Caco-2 (cell line): ENCODE measurements at regions not wholly inside any gene's neighbourhood (a gene's known extent, or its start where the extent isn't known, plus 50 kb on each side); places are given as distances from the start of the nearest gene placed in this dataset.

Source experiments
- BruUV-seq: library from RNA; stranded (reverse); fragments of 400-500 nt; replicated peaks from 2 replicates; lab custom pipeline; 2021; lab: Mats Ljungman, UMichigan
- CTCF ChIA-PET: fragments of 300-600 bp; sonication (Branson Sonifier 250); formaldehyde crosslinking; loops from one replicate; lab custom pipeline; 2022; ENCODE audit warnings: antibody characterized with exemption; lab: Charles Lee
- POLR2A ChIA-PET: fragments of 300-600 bp; sonication (Branson Sonifier 250); formaldehyde crosslinking; loops from one replicate; lab custom pipeline; 2022; ENCODE audit warnings: antibody characterized with exemption; lab: Charles Lee
- DNase-seq, 2 experiments: peaks; one replicate each; pipeline versions ENCODE4 v3.0.0 to v3.0.0-alpha.2; 2020 to 2022
- H3K27me3 ChIP-seq: replicated peaks from 2 replicates; pipeline ENCODE4 v1.6.0; 2011; ENCODE audit warnings: low read length; ENCODE audit not compliant: control insufficient read depth, insufficient read depth
- H3K36me3 ChIP-seq: 2 replicates; pipeline ENCODE4 v1.5.1; 2011; ENCODE audit warnings: low read length; ENCODE audit not compliant: control insufficient read depth, insufficient read depth
- H3K4me1 ChIP-seq: fragments of 250-450 bp; sonication (Bioruptor Pico); 2 replicates; pipeline ENCODE4 v1.5.1; 2020; ENCODE audit warnings: mild to moderate bottlenecking
- H3K4me3 ChIP-seq: 2 replicates; pipeline ENCODE4 v1.5.1; 2011; ENCODE audit warnings: low read depth, mild to moderate bottlenecking, control low read depth, low read length
- H3K9me3 ChIP-seq: fragments of 250-450 bp; sonication (Bioruptor Pico); 2 replicates; pipeline ENCODE4 v1.5.1; 2020; ENCODE audit warnings: mild to moderate bottlenecking, moderate library complexity
- H3K27ac Mint-ChIP-seq: one replicate; pipeline ENCODE4 v1.8.0; 2022; ENCODE audit warnings: mixed read lengths; ENCODE audit not compliant: unreplicated experiment
- H3K27me3 Mint-ChIP-seq: one replicate; pipeline ENCODE4 v1.8.0; 2022; ENCODE audit warnings: mixed read lengths; ENCODE audit not compliant: insufficient read depth, unreplicated experiment
- H3K36me3 Mint-ChIP-seq: one replicate; pipeline ENCODE4 v1.8.0; 2022; ENCODE audit warnings: mild to moderate bottlenecking, mixed read lengths; ENCODE audit not compliant: insufficient read depth, unreplicated experiment
- H3K4me1 Mint-ChIP-seq: one replicate; pipeline ENCODE4 v1.8.0; 2022; ENCODE audit warnings: low read depth, mixed read lengths; ENCODE audit not compliant: unreplicated experiment
- H3K4me3 Mint-ChIP-seq: one replicate; pipeline ENCODE4 v1.8.0; 2022; ENCODE audit warnings: mild to moderate bottlenecking, moderate library complexity, mixed read lengths; ENCODE audit not compliant: unreplicated experiment
- H3K9me3 Mint-ChIP-seq: one replicate; pipeline ENCODE4 v1.8.0; 2022; ENCODE audit warnings: mixed read lengths; ENCODE audit not compliant: unreplicated experiment
- CTCF ChIP-seq, 2 experiments: fragments of 200-600 bp in 1 of 2; IDR thresholded peaks; 1 replicate in 1 of 2; 2 replicates in 1 of 2; pipeline versions ENCODE4 v1.5.1 to v1.8.0; 2011 to 2022; ENCODE audit warnings: antibody characterized with exemption in 1 of 2, control low read depth in 1 of 2, inconsistent platforms in 1 of 2, low read depth in 1 of 2, low read length in 1 of 2, mild to moderate bottlenecking in 1 of 2, moderate library complexity in 1 of 2; ENCODE audit not compliant: insufficient read depth in 1 of 2, severe bottlenecking in 1 of 2, unreplicated experiment in 1 of 2
- intact Hi-C: fragments of 100-400 bp; cut with micrococcal nuclease; formaldehyde crosslinking; loops from one replicate; pipeline ENCODE4 v1.10.0; 2022; ENCODE audit not compliant: unreplicated experiment

GRCh38 chr7:46929359-46929758 lies 652.6 kb downstream of the TNS3 start:
- ChIA-PET CTCF (no interaction called here), POLR2A (no interaction called here)
- Mint-ChIP-seq H3K4me1 (no peaks in the 10 kb centered on the region), H3K9me3 (no peaks in the 10 kb centered on the region), H3K4me3 (no peak overlapping the region), H3K27ac (no peak overlapping the region), H3K36me3 (no peaks in the 10 kb centered on the region), H3K27me3 (no peaks in the 10 kb centered on the region)
- intact Hi-C loops = no loop called here
- no peak for TF ChIP-seq CTCF (IDR thresholded peaks at IDR 0.05; ENCODE audit: insufficient read depth in 1 of 2, low read depth in 1 of 2, low read length in 1 of 2, severe bottlenecking in 1 of 2, unreplicated experiment in 1 of 2)
- no peak for DNase-seq
- Histone ChIP-seq H3K4me3 (no peak overlapping the region), H3K36me3 (no peaks in the 10 kb centered on the region), H3K9me3 (no peaks in the 10 kb centered on the region), H3K4me1 (no peaks in the 10 kb centered on the region), H3K27me3 (no peaks in the 10 kb centered on the region)
- no TSS peak for BruUV-seq

GRCh38 chr7:46928719-46929118 lies 653.2 kb downstream of the TNS3 start:
- no peaks in the 10 kb centered on the region for H3K9me3 ChIP-seq
- no peaks in the 10 kb centered on the region for H3K27me3 Mint-ChIP-seq
- no peaks in the 10 kb centered on the region for H3K4me1 ChIP-seq
- no TSS peak for BruUV-seq
- CTCF ChIA-PET = no interaction called here
- H3K27ac Mint-ChIP-seq = no peak overlapping the region
- no peak for TF ChIP-seq CTCF (IDR thresholded peaks at IDR 0.05; ENCODE audit: insufficient read depth in 1 of 2, low read depth in 1 of 2, low read length in 1 of 2, severe bottlenecking in 1 of 2, unreplicated experiment in 1 of 2)
- POLR2A ChIA-PET = no interaction called here
- intact Hi-C loops = no loop called here
- no peaks in the 10 kb centered on the region for H3K9me3 Mint-ChIP-seq
- H3K4me1 Mint-ChIP-seq = no peaks in the 10 kb centered on the region
- H3K4me3 ChIP-seq = no peak overlapping the region
- no peaks in the 10 kb centered on the region for H3K36me3 ChIP-seq
- no peaks in the 10 kb centered on the region for H3K27me3 ChIP-seq
- no peak for DNase-seq
- H3K4me3 Mint-ChIP-seq = no peak overlapping the region
- H3K36me3 Mint-ChIP-seq = no peaks in the 10 kb centered on the region

GRCh38 chr7:46927131-46927810 lies 654.6 kb downstream of the TNS3 start:
- no peaks in the 10 kb centered on the region for H3K27me3 Mint-ChIP-seq
- H3K27ac Mint-ChIP-seq = no peak overlapping the region
- no peaks in the 10 kb centered on the region for H3K9me3 ChIP-seq
- intact Hi-C loops = no loop called here
- no peak for DNase-seq
- no peaks in the 10 kb centered on the region for H3K4me1 ChIP-seq
- no peaks in the 10 kb centered on the region for H3K27me3 ChIP-seq
- no peak overlapping the region for H3K4me3 ChIP-seq
- CTCF ChIA-PET = no interaction called here
- POLR2A ChIA-PET = no interaction called here
- H3K4me1 Mint-ChIP-seq = no peaks in the 10 kb centered on the region
- no peaks in the 10 kb centered on the region for H3K36me3 ChIP-seq
- no peak overlapping the region for H3K4me3 Mint-ChIP-seq
- H3K9me3 Mint-ChIP-seq = no peaks in the 10 kb centered on the region
- no peaks in the 10 kb centered on the region for H3K36me3 Mint-ChIP-seq
- TF ChIP-seq CTCF (IDR thresholded peaks at IDR 0.05; ENCODE audit: insufficient read depth in 1 of 2, low read depth in 1 of 2, low read length in 1 of 2, severe bottlenecking in 1 of 2, unreplicated experiment in 1 of 2) = no peak
- no TSS peak for BruUV-seq
